ENCODE measurements at regions not wholly inside any gene's neighbourhood (a gene's known extent, or its start where the extent isn't known, plus 50 kb on each side); places are given as distances from the start of the nearest gene placed in this dataset.

DNA sequence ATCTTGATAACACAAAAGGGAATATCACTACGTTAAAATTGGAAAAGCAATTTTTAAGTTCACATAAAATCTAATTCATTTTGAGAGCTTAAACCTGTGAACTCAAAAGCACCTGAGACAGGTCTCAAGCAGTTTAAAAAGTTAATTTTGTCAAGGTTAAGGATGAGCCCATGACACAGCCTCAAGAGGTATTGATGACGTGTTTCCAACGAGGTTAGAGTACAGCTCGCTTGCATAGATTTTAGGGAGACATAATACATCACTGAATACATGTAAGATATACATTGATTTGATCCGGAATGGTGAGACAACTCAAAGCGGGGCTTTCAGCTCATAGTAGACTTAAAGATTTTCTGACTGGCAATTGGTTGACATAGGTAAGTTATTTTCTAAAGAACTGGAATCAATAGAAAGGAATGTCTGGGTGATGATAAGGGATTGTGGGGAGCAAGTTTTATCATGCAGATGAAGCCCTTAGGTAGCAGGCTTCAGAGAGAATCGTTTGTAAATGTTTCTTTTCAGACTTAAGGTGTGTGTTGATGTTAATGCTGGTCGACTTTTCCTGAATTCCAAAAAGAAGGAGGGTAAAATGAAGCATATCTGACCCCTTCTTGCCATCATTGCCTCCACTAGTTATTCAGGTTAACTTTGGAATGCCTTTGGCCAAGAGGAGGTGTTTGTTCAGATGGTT is 2890.6 kb downstream of the PCDH9 start:
- DNase-seq = no peak

DNA sequence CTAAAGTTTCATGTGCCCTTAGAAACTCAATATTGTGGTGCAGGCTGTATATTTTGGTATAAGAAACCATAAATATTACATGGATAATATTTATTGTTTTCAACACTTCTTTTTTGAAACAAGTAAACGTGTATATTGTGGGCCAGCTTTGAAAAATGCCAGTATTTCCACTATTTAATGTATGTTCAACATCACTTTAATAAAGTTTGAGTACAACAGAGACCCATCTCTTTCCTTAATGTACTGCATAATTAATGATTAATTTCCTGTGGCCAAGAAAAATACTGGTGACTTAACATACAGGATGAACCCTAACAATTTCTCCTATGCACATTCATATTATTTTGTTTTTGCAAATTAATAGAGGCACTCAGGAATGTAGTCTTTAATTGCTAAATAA is 2891.5 kb downstream of the PCDH9 start:
- DNase-seq = no peak

GRCh38 chr13:64333888-64334287 is 2896.2 kb downstream of the PCDH9 start:
- no peak for DNase-seq

DNA sequence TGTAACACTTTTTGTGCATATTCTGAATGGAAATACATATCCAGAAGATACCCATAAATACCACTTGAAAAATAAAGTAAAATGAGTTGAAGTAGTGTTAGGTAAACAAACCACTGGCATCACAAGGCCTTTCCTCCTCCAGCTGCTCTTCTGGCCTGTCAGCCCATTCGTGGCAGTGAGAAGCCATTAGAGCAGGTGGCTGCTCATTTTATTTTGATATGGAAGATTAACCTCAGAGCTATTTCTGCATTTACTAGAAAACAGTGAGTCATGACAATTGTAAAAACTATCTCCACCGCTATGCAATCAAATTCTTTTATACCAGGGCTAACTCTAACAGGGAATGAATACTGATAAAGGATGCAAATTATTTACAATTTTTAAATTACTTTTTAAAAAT is 2898.1 kb downstream of the PCDH9 start:
- DNase-seq = peak; percentile 49

DNA sequence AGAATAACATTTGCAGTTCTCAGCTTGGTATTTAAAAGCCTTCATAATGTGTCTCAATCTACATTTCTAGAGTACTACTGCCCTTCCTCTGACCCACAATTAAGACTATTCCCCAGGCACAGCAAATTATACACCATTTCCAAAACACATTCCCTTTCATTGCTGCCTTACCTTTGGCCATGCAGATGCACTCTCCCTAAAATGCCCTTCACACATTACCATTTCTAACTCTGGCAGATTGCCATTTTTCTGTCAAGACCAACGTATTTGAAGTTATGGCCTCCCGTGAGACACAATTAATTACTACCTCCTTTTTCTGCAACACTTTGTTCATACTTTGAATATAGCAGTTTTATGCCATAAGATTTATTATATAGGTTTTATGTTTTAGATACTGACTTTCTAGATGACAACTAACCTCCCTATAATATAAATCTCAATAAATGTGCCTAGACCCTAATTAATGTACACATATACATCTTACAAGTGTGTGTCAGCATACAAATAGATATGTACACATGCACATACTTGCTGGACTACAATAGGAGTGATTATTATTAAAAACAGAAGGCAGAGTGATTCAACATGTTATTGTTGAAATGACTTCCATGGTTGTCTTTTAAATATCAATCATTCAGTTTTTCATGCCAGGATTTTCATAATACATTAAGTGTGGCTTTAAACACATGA is 2902.5 kb downstream of the PCDH9 start:
- DNase-seq = no peak

DNA sequence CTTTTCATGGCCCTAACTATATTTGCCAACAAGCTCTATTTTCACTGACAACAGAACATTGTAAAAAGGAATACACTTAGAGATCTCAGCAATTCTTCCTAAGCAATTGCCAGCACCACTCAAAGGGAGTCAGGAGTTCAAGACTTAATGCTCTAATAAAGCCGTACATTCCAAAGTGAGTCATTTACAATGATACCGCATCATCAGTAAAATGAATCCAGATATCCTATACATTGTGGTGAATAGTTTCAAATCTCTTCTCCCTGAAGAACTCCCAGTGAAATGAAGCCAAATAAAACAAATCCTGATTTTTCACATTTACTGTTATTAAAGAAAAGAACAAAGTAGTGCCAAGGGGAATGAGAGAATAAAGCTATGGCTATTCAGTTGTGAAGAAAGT is 2898.7 kb upstream of the PCDH20 start:
- no peak for DNase-seq

DNA sequence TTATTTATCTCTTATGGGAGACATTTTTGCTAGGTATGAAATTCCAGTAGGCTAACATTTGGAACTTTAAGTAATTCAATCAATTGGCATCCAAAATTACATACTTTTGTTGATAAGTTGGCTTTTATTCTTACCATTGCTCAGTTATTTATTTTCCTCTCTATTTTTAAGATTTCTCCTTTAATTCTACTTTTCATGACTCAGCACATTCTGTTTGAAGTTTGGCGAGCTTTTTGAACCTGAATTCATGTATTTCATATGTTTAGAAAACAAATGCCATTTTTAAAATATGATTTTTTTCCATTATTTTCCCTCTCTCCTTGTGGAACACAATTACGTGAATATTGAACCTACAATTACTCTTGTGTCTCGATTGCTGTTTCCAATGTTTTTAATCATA is 2896.3 kb upstream of the PCDH20 start:
- DNase-seq = no peak

- no peak for DNase-seq
Measured at GRCh38 chr13:64311112-64311511, 2895.5 kb upstream of the PCDH20 start.

GRCh38 chr13:64305246-64305645 is 2889.6 kb upstream of the PCDH20 start:
- DNase-seq = no peak

- no peak for DNase-seq
Measured at GRCh38 chr13:64300239-64300638, 2884.6 kb upstream of the PCDH20 start.

- DNase-seq = no peak
Measured at GRCh38 chr13:64293923-64294322, 2878.3 kb upstream of the PCDH20 start.

DNA sequence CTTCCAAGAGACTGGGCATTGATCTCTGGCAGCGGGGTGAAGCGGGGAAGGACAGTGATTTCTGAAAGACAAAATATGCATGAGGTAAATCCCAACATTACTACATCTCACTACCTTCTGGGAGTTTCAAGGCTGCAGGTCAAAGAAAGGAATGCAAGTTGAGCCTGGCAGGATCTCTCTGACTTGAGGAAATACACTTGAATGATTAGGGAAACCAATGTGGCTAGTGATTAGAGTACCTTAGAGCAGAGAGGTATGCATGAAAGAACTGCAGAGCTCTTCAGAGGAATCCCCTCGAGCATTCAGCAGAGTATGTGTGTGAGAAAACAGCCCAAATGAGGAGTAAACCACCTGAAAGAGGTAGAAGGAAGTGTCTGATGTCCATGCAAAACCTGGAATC is 2874.1 kb upstream of the PCDH20 start:
- no peak for DNase-seq

DNA sequence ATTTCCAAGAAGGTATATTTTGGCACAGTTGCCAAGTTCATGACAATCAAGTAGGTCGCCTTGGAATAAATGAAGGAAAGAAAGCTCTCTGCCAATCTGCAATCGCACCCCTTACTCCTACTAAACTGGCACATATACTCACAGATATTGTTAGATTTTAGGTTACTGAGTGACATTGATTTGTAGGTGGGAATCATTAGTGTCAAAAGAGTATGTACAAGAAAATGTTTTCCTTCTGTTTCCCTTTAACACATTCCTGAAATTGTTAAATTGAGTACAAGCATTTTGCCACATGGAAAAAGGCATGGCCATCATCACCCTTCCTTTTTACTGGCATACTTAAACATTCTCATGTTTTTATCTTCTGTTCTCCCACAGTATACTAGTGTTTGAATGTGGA is 2868.3 kb upstream of the PCDH20 start:
- DNase-seq = no peak

GRCh38 chr13:64278493-64278892 is 2862.8 kb upstream of the PCDH20 start:
- DNase-seq = no peak

GRCh38 chr13:64277097-64277496 is 2861.4 kb upstream of the PCDH20 start:
- DNase-seq = no peak

DNA sequence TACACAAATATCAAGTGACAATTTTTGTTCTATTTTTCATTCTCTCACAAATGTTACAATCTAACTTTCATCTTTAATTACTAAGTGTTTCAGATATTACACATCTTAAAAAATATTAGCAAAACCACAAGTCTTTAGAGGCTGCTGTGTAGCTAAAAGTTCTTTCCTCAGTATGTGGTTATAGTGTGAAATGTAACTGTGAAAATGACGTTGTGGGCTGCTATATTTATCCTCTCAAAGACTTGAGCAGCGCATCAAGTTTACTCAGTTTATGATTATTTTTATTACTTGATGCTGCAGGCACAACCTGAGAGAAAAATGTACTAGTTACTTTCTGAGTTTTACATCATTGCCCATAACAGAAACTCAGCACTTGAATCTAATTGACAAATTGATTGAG is 2860.6 kb upstream of the PCDH20 start:
- no peak for DNase-seq

DNA sequence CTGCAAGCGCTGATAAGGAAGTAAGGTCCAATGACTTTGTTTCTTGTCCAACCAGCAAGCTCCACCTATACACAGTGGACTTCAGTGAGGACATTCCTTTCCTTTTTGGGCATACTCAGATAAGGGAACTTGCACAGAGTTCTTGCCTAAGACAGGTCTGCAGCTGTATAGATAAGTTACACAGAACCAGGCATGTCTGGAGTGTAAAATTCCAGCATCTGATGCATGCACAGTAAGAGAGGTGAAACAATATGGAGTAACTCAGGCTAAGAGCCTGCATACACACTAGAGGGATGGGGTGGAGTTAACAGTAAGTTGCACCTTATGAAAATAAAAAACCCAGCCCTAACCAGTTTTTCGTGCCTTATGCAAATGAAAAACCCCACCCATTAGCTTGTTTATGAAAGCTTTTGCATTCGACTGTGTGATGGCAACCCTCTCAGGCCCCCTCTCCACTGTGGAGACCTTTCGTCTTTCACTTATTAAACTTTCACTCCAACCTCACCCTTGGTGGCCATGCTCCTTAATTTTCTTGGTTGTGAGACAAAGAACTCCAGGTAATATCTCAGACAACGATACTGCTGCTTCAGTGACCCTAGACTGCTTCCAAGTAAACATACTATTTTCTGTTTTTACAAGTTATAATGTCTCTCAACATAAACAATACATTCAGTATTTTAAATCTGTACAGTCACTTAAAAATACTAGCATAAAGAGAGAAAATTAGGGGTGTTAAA is 2859.0 kb upstream of the PCDH20 start:
- DNase-seq = no peak

GRCh38 chr13:64273780-64274179 is 2858.1 kb upstream of the PCDH20 start:
- DNase-seq = no peak

- DNase-seq = no peak
Measured at GRCh38 chr13:64272681-64273080, 2857.0 kb upstream of the PCDH20 start.

GRCh38 chr13:64266024-64266423 is 2850.4 kb upstream of the PCDH20 start:
- DNase-seq = no peak

DNA sequence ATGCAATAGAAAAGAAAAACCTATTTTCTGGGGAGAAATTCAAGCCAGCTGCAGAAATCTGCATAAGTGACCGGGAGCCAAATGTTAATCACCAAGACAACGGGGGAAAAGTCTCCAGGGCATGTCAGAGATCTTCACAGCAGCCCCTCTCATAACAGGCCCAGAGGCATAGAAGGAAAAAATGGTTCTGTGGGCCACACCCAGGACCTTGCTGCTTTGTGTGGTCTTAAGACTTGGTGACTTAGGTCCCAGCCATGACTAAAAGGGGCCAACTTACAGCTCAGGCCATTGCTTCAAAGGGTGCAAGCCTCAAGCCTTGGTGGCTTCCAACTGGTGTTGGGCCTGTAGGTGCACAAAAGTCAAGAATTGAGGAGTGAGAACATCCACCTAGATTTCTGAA is 2847.6 kb upstream of the PCDH20 start:
- DNase-seq = no peak

GRCh38 chr13:64256751-64257150 is 2841.1 kb upstream of the PCDH20 start:
- DNase-seq = no peak

DNA sequence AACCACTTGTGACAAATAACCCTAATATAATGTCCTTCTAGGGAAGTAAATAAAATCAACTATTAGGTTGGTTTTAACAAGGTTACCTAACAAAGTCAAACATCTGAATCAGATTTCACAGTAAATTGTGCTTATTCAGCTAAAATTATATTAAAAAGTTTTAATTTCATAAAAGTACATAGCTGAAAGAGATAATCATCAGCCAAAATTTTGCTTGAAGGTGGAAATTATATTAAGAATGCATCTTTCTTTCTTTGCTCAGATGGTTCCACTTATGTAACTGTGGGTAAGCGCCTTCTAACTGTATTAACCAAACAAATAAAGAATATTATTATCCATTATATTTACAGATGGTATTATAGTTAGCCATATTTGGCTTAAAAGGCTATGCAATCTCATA is 2840.3 kb upstream of the PCDH20 start:
- DNase-seq = no peak

DNA sequence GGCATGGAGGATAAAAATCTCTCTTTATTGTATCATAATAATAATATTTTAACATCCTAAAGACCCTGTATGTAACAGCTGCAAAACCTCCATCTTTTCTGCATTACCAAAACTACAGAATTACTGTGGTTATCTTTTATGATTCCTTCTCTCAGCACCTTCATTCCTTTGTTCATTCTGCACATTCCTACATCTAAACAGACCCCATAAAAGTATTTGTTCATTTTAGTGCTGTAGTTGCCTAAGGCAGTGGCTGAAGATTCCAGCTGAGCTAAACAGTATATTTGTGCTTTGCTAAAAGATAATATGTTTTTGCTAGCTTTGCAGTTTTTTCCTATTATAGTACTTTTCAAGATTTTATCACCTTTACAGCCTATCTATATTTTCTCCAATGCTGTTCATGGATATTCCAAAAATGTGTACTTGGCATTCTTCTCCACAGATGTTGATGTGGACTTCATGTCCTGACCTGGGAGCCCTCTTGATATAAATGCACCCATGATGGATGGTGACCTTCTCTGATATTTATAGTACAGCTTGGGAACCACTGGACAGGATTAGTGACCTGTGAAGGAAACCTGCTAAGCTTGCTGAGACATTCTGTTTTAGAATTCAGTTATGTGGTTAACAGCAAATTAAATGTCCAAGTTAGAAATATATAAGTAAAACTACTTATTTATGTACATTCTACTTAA is 2832.9 kb upstream of the PCDH20 start:
- DNase-seq = no peak

Measured in NCI-H1694 (cell line).